Neural cell (in vitro differentiated cells): ENCODE measurements at regions not wholly inside any gene's neighbourhood (a gene's known extent, or its start where the extent isn't known, plus 50 kb on each side); places are given as distances from the start of the nearest gene placed in this dataset.

Experiments
- H2AFZ ChIP-seq: fragments of 200-600, 300-800 bp; sonication (generic), shearing (Covaris generic); 2 replicates; pipeline ENCODE4 v1.6.0; 2014; ENCODE audit warnings: low read depth, mild to moderate bottlenecking, antibody characterized with exemption, low read length, moderate library complexity
- H3F3A ChIP-seq: fragments of 200-600 bp; shearing (Covaris generic); 2 replicates; pipeline ENCODE4 v1.6.1; 2016; ENCODE audit warnings: mild to moderate bottlenecking, moderate library complexity, mixed read lengths, antibody characterized with exemption, low read length; ENCODE audit not compliant: insufficient read depth, poor library complexity, severe bottlenecking
- H3K27ac ChIP-seq: fragments of 200-600, 300-800 bp; sonication (generic), shearing (Covaris generic); 2 replicates; pipeline ENCODE4 v1.5.1; 2014; ENCODE audit warnings: mild to moderate bottlenecking, low read length, moderate library complexity
- H3K27me3 ChIP-seq: fragments of 300-800, 200-600 bp; sonication (generic), shearing (Covaris generic); 2 replicates; pipeline ENCODE4 v1.6.0; 2014; ENCODE audit warnings: mild to moderate bottlenecking, low read depth, low read length, moderate library complexity; ENCODE audit not compliant: insufficient read depth
- H3K36me3 ChIP-seq: fragments of 300-800, 200-600 bp; sonication (generic), shearing (Covaris generic); 2 replicates; pipeline ENCODE4 v1.5.1; 2014; ENCODE audit warnings: mild to moderate bottlenecking, antibody characterized with exemption, low read length, moderate library complexity; ENCODE audit not compliant: insufficient read depth
- H3K4me2 ChIP-seq: fragments of 300-800, 200-600 bp; sonication (generic), shearing (Covaris generic); 2 replicates; pipeline ENCODE4 v1.6.0; 2014; ENCODE audit warnings: mild to moderate bottlenecking, low read length
- H3K4me3 ChIP-seq: fragments of 300-800, 200-600 bp; sonication (generic), shearing (Covaris generic); 2 replicates; pipeline ENCODE4 v1.5.1; 2014; ENCODE audit warnings: mild to moderate bottlenecking, low read length, moderate library complexity
- H3K79me2 ChIP-seq: fragments of 200-600 bp; shearing (Covaris generic); replicated peaks from 2 replicates; pipeline ENCODE4 v1.6.0; 2014; ENCODE audit warnings: mild to moderate bottlenecking, low read length, moderate library complexity; ENCODE audit not compliant: insufficient read depth
- H3K9ac ChIP-seq: fragments of 300-800, 200-600 bp; sonication (generic), shearing (Covaris generic); 2 replicates; pipeline ENCODE4 v1.6.1; 2016; ENCODE audit warnings: mild to moderate bottlenecking, low read length, mixed read lengths
- H3K9me2 ChIP-seq: fragments of 200-600 bp; shearing (Covaris generic); 2 replicates; pipeline ENCODE4 v1.6.1; 2016; ENCODE audit warnings: mild to moderate bottlenecking, low read length, mixed read lengths; ENCODE audit not compliant: insufficient read depth
- H3K9me3 ChIP-seq: fragments of 200-600, 300-800 bp; sonication (generic), shearing (Covaris generic); 2 replicates; pipeline ENCODE4 v1.6.1; 2016; ENCODE audit warnings: mild to moderate bottlenecking, mixed run types, low read length, moderate library complexity, mixed read lengths
- H4K20me1 ChIP-seq: fragments of 200-600 bp; shearing (Covaris generic); 2 replicates; pipeline ENCODE4 v1.6.1; 2016; ENCODE audit warnings: mild to moderate bottlenecking, mixed run types; ENCODE audit not compliant: insufficient read depth
- CTCF ChIP-seq: fragments of 450-650 bp; IDR thresholded peaks from 2 replicates; pipeline ENCODE4 v1.5.1; 2014; ENCODE audit warnings: antibody characterized with exemption, mild to moderate bottlenecking, moderate library complexity; ENCODE audit not compliant: poor library complexity, severe bottlenecking
- EP300 ChIP-seq: fragments of 450-650 bp; conservative IDR thresholded peaks from 2 replicates; pipeline ENCODE4 v1.6.1; 2014; ENCODE audit warnings: antibody characterized with exemption, mild to moderate bottlenecking, moderate library complexity; ENCODE audit not compliant: poor library complexity, severe bottlenecking
- EZH2 ChIP-seq: fragments of 200-600, 300-800 bp; shearing (Covaris generic), sonication (generic); IDR thresholded peaks from 2 replicates; pipeline ENCODE4 v1.6.1; 2014; ENCODE audit warnings: antibody characterized with exemption, low read length, borderline replicate concordance, mild to moderate bottlenecking; ENCODE audit not compliant: insufficient read depth, poor library complexity, severe bottlenecking
- MXI1 ChIP-seq: fragments of 450-650 bp; conservative IDR thresholded peaks from 2 replicates; pipeline ENCODE4 v1.6.1; 2014; ENCODE audit warnings: antibody characterized with exemption, mild to moderate bottlenecking; ENCODE audit not compliant: poor library complexity, severe bottlenecking
- POLR2AphosphoS5 ChIP-seq: IDR thresholded peaks from 2 replicates; pipeline ENCODE4 v1.6.1; 2012
- RAD21 ChIP-seq: fragments of 450-650 bp; conservative IDR thresholded peaks from 2 replicates; pipeline ENCODE4 v1.6.1; 2014; ENCODE audit warnings: antibody characterized with exemption, mild to moderate bottlenecking, moderate library complexity
- REST ChIP-seq: IDR thresholded peaks from 2 replicates; pipeline ENCODE4 v1.6.1; 2012; ENCODE audit warnings: borderline replicate concordance
- SMC3 ChIP-seq: fragments of 450-650 bp; conservative IDR thresholded peaks from 2 replicates; pipeline ENCODE4 v1.6.1; 2014; ENCODE audit warnings: antibody characterized with exemption, mild to moderate bottlenecking, moderate library complexity; ENCODE audit not compliant: poor library complexity
- TAF1 ChIP-seq: IDR thresholded peaks from 2 replicates; pipeline ENCODE4 v1.6.1; 2012; ENCODE audit warnings: low read depth

DNA sequence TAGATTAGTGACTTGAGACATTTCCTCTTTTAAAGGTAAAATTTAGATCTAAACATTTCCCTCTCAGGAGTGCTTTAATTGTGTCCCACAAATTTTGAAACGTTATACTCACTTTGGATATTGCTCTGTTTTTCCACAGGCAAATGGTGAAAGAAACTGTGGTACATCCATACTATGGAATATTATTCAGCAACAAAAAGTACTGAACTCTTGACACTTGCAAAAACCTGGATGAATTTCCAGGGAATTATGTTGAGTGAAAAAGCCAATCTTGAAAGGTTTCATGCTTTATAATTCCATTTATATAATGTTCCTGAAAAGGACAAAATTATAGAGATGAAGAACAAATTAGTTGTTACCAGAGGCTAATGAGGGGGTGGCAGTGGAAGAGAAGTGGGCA lies 153.3 kb upstream of the SVIL start:
- Histone ChIP-seq H4K20me1 (no peaks in the 10 kb centered on the region), H3K27me3 (no peaks in the 10 kb centered on the region), H3K79me2 (no peaks in the 10 kb centered on the region), H3K27ac (no peak overlapping the region), H3F3A (no peaks in the 10 kb centered on the region), H3K36me3 (no peaks in the 10 kb centered on the region), H3K9me3 (no peaks in the 10 kb centered on the region), H2AFZ (no peak overlapping the region), H3K4me3 (no peak overlapping the region), H3K9ac (no peak overlapping the region), H3K4me2 (no peak overlapping the region), H3K9me2 (no peaks in the 10 kb centered on the region)
- no peak for TF ChIP-seq RAD21
- TF ChIP-seq MXI1, result no peak
- TF ChIP-seq REST, result no peak
- no peak for TF ChIP-seq TAF1
- TF ChIP-seq EP300, result no peak
- TF ChIP-seq EZH2, result no peak
- no peak for TF ChIP-seq POLR2AphosphoS5
- no peak for TF ChIP-seq CTCF
- no peak for TF ChIP-seq SMC3

GRCh38 chr10:29785701-29786100 lies 150.9 kb upstream of the SVIL start:
- no peaks in the 10 kb centered on the region for H3F3A ChIP-seq
- H3K4me2 ChIP-seq, result no peak overlapping the region
- no peaks in the 10 kb centered on the region for H4K20me1 ChIP-seq
- H3K9me3 ChIP-seq, result no peaks in the 10 kb centered on the region
- TF ChIP-seq TAF1 (no peak), CTCF (no peak), EZH2 (no peak), MXI1 (no peak), POLR2AphosphoS5 (no peak), SMC3 (no peak), REST (no peak), RAD21 (no peak), EP300 (no peak)
- no peak overlapping the region for H3K9ac ChIP-seq
- no peaks in the 10 kb centered on the region for H3K9me2 ChIP-seq
- H3K27me3 ChIP-seq, result no peaks in the 10 kb centered on the region
- H3K4me3 ChIP-seq, result no peak overlapping the region
- no peak overlapping the region for H2AFZ ChIP-seq
- H3K27ac ChIP-seq, result no peak overlapping the region
- no peaks in the 10 kb centered on the region for H3K79me2 ChIP-seq
- no peaks in the 10 kb centered on the region for H3K36me3 ChIP-seq
